ENCODE measurements at regions not wholly inside any gene's neighbourhood (a gene's known extent, or its start where the extent isn't known, plus 50 kb on each side); places are given as distances from the start of the nearest gene placed in this dataset.

- no peaks in the 10 kb centered on the region for H3K27me3 ChIP-seq (ENCODE audit: insufficient read depth)
- H3K9me2 ChIP-seq (ENCODE audit: insufficient read depth): 0 out of 2 replicates have a peak, but pooled peaks cover 3% of the 10 kb centered on the region
- H3K4me2 ChIP-seq: no peak overlapping the region
- Mint-ChIP-seq H3K36me3 (ENCODE audit: low read depth) (no peaks in the 10 kb centered on the region), H3K27ac (no peak overlapping the region), H3K4me1 (no peaks in the 10 kb centered on the region; the same call in 2 of the 3 replicates), H3K27me3 (ENCODE audit: insufficient read depth, low read depth, poor library complexity) (no peaks in the 10 kb centered on the region), H3K4me3 (no peak overlapping the region), H3K9me3 (peaks cover 4% of the 10 kb centered on the region; the same call in 2 of the 3 replicates)
- no peak overlapping the region for H3K4me3 ChIP-seq
- peak; percentile 50 for ATAC-seq
- H2AFZ ChIP-seq: peak overlapping the region; percentile 78; the same call in 1 of the 2 replicates
- H3K27ac ChIP-seq (ENCODE audit: low read depth): no peak overlapping the region
- no peaks in the 10 kb centered on the region for H3F3A ChIP-seq (replicated peaks; ENCODE audit: low read depth)
- H3K36me3 ChIP-seq (ENCODE audit: insufficient read depth): no peaks in the 10 kb centered on the region
- peaks cover 5% of the 10 kb centered on the region for H3K4me1 ChIP-seq (ENCODE audit: insufficient read depth)
- DNase-seq (ENCODE audit: low spot score): peak; percentile 32
- H4K20me1 ChIP-seq (replicated peaks; ENCODE audit: insufficient read depth): no peaks in the 10 kb centered on the region
- H3K79me2 ChIP-seq (replicated peaks; ENCODE audit: insufficient read depth): no peaks in the 10 kb centered on the region
- TF ChIP-seq CTCF (conservative IDR thresholded peaks at IDR 0.05; ENCODE audit: low read depth in 2 of 2): no peak
- no peak for TF ChIP-seq STAT1 (IDR thresholded peaks at IDR 0.05; ENCODE audit: unreplicated experiment)
- no peak for TF ChIP-seq EZH2phosphoT487 (IDR thresholded peaks at IDR 0.05; ENCODE audit: unreplicated experiment)
- no peak for TF ChIP-seq NANOG (IDR thresholded peaks at IDR 0.05; ENCODE audit: borderline replicate concordance)
- TF ChIP-seq JUNB (IDR thresholded peaks at IDR 0.05; ENCODE audit: unreplicated experiment): no peak
- no peak for TF ChIP-seq REST (IDR thresholded peaks at IDR 0.05; ENCODE audit: unreplicated experiment)
- no peak for TF ChIP-seq ETS1 (IDR thresholded peaks at IDR 0.05)
- no peak for TF ChIP-seq EZH2 (IDR thresholded peaks at IDR 0.05; ENCODE audit: low read depth, unreplicated experiment)
- no peak for TF ChIP-seq CREB1 (CRISPR knock-in tag; IDR thresholded peaks at IDR 0.05; ENCODE audit: low read depth)
- no peak for TF ChIP-seq POLR2AphosphoS5 (IDR thresholded peaks at IDR 0.05; ENCODE audit: low read depth)
- no peak for TF ChIP-seq ZNF462 (CRISPR knock-in tag; IDR thresholded peaks at IDR 0.05)
- no peak for TF ChIP-seq ZNF331 (CRISPR knock-in tag; IDR thresholded peaks at IDR 0.05; ENCODE audit: low read depth)
- TF ChIP-seq ZNF114 (CRISPR knock-in tag; IDR thresholded peaks at IDR 0.05): no peak
Observed at GRCh38 chr21:32122082-32122481, 156.8 kb downstream of the MIS18A start.
